Parathyroid adenoma (tissue), 2 donors: ENCODE measurements at regions not wholly inside any gene's neighbourhood (a gene's known extent, or its start where the extent isn't known, plus 50 kb on each side); places are given as distances from the start of the nearest gene placed in this dataset.
A peak's percentile ranks its signal among the peaks of the same experiment; 100 is the strongest.

Experiments used
- H2AFZ ChIP-seq: fragments of 300-600 bp; sonication (generic); one replicate; pipeline ENCODE4 v1.7.0; 2017; ENCODE audit warnings: antibody characterized with exemption, mild to moderate bottlenecking
- H3K27ac ChIP-seq: fragments of 300-600 bp; sonication (generic); one replicate; pipeline ENCODE4 v1.7.0; 2017
- H3K27me3 ChIP-seq: fragments of 300-600 bp; sonication (generic); one replicate; pipeline ENCODE4 v1.7.0; 2017; ENCODE audit warnings: low read length; ENCODE audit not compliant: control insufficient read depth, insufficient read depth
- H3K36me3 ChIP-seq: fragments of 300-600 bp; sonication (generic); one replicate; pipeline ENCODE4 v1.7.0; 2017; ENCODE audit warnings: low read length; ENCODE audit not compliant: control insufficient read depth, insufficient read depth
- H3K4me1 ChIP-seq: fragments of 300-600 bp; sonication (generic); one replicate; pipeline ENCODE4 v1.7.0; 2017; ENCODE audit warnings: control low read depth
- H3K4me2 ChIP-seq: fragments of 300-600 bp; sonication (generic); one replicate; pipeline ENCODE4 v1.7.0; 2017; ENCODE audit warnings: low read length
- H3K4me3 ChIP-seq: fragments of 300-600 bp; sonication (generic); one replicate; pipeline ENCODE4 v1.7.0; 2017; ENCODE audit warnings: low read depth, low read length
- H3K79me2 ChIP-seq: fragments of 300-600 bp; sonication (generic); one replicate; pipeline ENCODE4 v1.7.0; 2017; ENCODE audit warnings: control low read depth
- H3K9ac ChIP-seq: fragments of 300-600 bp; sonication (generic); one replicate; pipeline ENCODE4 v1.7.0; 2017; ENCODE audit warnings: mild to moderate bottlenecking
- H3K9me3 ChIP-seq: fragments of 300-600 bp; sonication (generic); one replicate; pipeline ENCODE4 v1.7.0; 2017; ENCODE audit warnings: low read length; ENCODE audit not compliant: control insufficient read depth
- CTCF ChIP-seq: fragments of 300-600 bp; sonication (generic); IDR thresholded peaks from one replicate; pipeline ENCODE4 v1.7.0; 2017; ENCODE audit warnings: antibody characterized with exemption, mild to moderate bottlenecking
- donor health status: primary hyperparathyroidism.

- Histone ChIP-seq H3K9ac (no peak overlapping the region), H3K4me2 (no peak overlapping the region), H3K27ac (no peak overlapping the region), H3K79me2 (no peaks in the 10 kb centered on the region), H3K4me1 (no peaks in the 10 kb centered on the region), H3K9me3 (no peaks in the 10 kb centered on the region), H3K27me3 (no peaks in the 10 kb centered on the region), H2AFZ (no peak overlapping the region), H3K36me3 (no peaks in the 10 kb centered on the region), H3K4me3 (no peak overlapping the region)
- TF ChIP-seq CTCF = no peak
These were observed 98.5 kb upstream of the INPP4B start for GRCh38 chr4:142944565-142944964.

GRCh38 chr4:142952821-142953580 lies 106.9 kb upstream of the INPP4B start:
- no peak overlapping the region for H3K9ac ChIP-seq
- no peaks in the 10 kb centered on the region for H3K9me3 ChIP-seq
- H3K4me2 ChIP-seq = no peak overlapping the region
- H3K27me3 ChIP-seq = no peaks in the 10 kb centered on the region
- H3K4me3 ChIP-seq = no peak overlapping the region
- TF ChIP-seq CTCF = no peak
- no peaks in the 10 kb centered on the region for H3K4me1 ChIP-seq
- H3K79me2 ChIP-seq = no peaks in the 10 kb centered on the region
- no peak overlapping the region for H3K27ac ChIP-seq
- H2AFZ ChIP-seq = no peak overlapping the region
- no peaks in the 10 kb centered on the region for H3K36me3 ChIP-seq

GRCh38 chr4:142954415-142954814 lies 108.3 kb upstream of the INPP4B start:
- no peak overlapping the region for H3K9ac ChIP-seq
- no peaks in the 10 kb centered on the region for H3K36me3 ChIP-seq
- no peak overlapping the region for H3K27ac ChIP-seq
- H3K4me3 ChIP-seq = no peak overlapping the region
- no peak overlapping the region for H3K4me2 ChIP-seq
- H3K9me3 ChIP-seq = no peaks in the 10 kb centered on the region
- H3K79me2 ChIP-seq = no peaks in the 10 kb centered on the region
- TF ChIP-seq CTCF = no peak
- peaks cover 1% of the 10 kb centered on the region for H3K4me1 ChIP-seq
- H2AFZ ChIP-seq = no peak overlapping the region
- no peaks in the 10 kb centered on the region for H3K27me3 ChIP-seq

GRCh38 chr4:142955501-142955900 lies 109.4 kb upstream of the INPP4B start:
- no peaks in the 10 kb centered on the region for H3K9me3 ChIP-seq
- no peak overlapping the region for H3K27ac ChIP-seq
- no peak overlapping the region for H3K4me2 ChIP-seq
- no peak overlapping the region for H3K4me3 ChIP-seq
- no peaks in the 10 kb centered on the region for H3K79me2 ChIP-seq
- H3K27me3 ChIP-seq = no peaks in the 10 kb centered on the region
- no peak for TF ChIP-seq CTCF
- peaks cover 6% of the 10 kb centered on the region for H3K4me1 ChIP-seq
- no peaks in the 10 kb centered on the region for H3K36me3 ChIP-seq
- H3K9ac ChIP-seq = no peak overlapping the region
- H2AFZ ChIP-seq = no peak overlapping the region

- Histone ChIP-seq H3K27me3 (no peaks in the 10 kb centered on the region), H3K36me3 (no peaks in the 10 kb centered on the region), H3K9ac (no peak overlapping the region), H3K27ac (no peak overlapping the region), H3K4me2 (peak overlapping the region; percentile 3), H3K9me3 (no peaks in the 10 kb centered on the region), H3K79me2 (no peaks in the 10 kb centered on the region), H2AFZ (no peak overlapping the region), H3K4me3 (peak overlapping the region; percentile 31), H3K4me1 (peaks cover 6% of the 10 kb centered on the region)
- TF ChIP-seq CTCF = no peak
These were observed 113.1 kb upstream of the INPP4B start for GRCh38 chr4:142959173-142959572.
